Liver (tissue), 8 donors: ENCODE measurements at regions not wholly inside any gene's neighbourhood (a gene's known extent, or its start where the extent isn't known, plus 50 kb on each side); places are given as distances from the start of the nearest gene placed in this dataset.

Source experiments
- DNase-seq: peaks from one replicate; pipeline ENCODE4 v3.0.0-alpha.2; 2017; ENCODE audit warnings: low spot score
- H3K27ac ChIP-seq, 2 donors: one replicate each; pipeline ENCODE4 v1.7.0; 2013; ENCODE audit warnings: inconsistent platforms in 2 of 2, low read length in 2 of 2, control low read depth in 1 of 2, low read depth in 1 of 2, mild to moderate bottlenecking in 1 of 2
- H3K27me3 ChIP-seq, 4 donors: one replicate each; pipeline versions ENCODE4 v1.6.1 to v1.7.0; 2013; ENCODE audit warnings: low read length in 3 of 4, inconsistent platforms in 1 of 4, mild to moderate bottlenecking in 1 of 4, moderate library complexity in 1 of 4; ENCODE audit not compliant: control insufficient read depth in 4 of 4, insufficient read depth in 4 of 4
- H3K36me3 ChIP-seq, 4 donors: one replicate each; pipeline versions ENCODE4 v1.6.1 to v1.7.0; 2013; ENCODE audit warnings: low read length in 3 of 4, mild to moderate bottlenecking in 3 of 4, low read depth in 1 of 4, moderate library complexity in 1 of 4; ENCODE audit not compliant: control insufficient read depth in 4 of 4, insufficient read depth in 3 of 4
- H3K4me1 ChIP-seq, 4 donors: one replicate each; pipeline versions ENCODE4 v1.6.1 to v1.7.0; 2013; ENCODE audit warnings: low read length in 3 of 4, mild to moderate bottlenecking in 3 of 4, moderate library complexity in 1 of 4; ENCODE audit not compliant: control insufficient read depth in 4 of 4, insufficient read depth in 4 of 4
- H3K4me3 ChIP-seq, 3 donors: one replicate each; pipeline versions ENCODE4 v1.6.1 to v1.7.0; 2013; ENCODE audit warnings: low read length in 3 of 3, control low read depth in 1 of 3, low read depth in 1 of 3, mild to moderate bottlenecking in 1 of 3
- H3K9ac ChIP-seq, 2 donors: one replicate each; pipeline ENCODE4 v1.7.0; 2013; ENCODE audit warnings: low read length in 2 of 2, mild to moderate bottlenecking in 2 of 2, moderate library complexity in 2 of 2, control low read depth in 1 of 2, low read depth in 1 of 2
- H3K9me3 ChIP-seq, 4 donors: one replicate each; pipeline versions ENCODE4 v1.6.1 to v1.7.0; 2013; ENCODE audit warnings: low read length in 3 of 4; ENCODE audit not compliant: control insufficient read depth in 4 of 4
- ATF3 ChIP-seq: IDR thresholded peaks from 2 replicates; pipeline ENCODE4 v1.6.1; 2016; ENCODE audit warnings: antibody characterized with exemption
- CTCF ChIP-seq: fragments of 150-350 bp; IDR thresholded peaks from 2 replicates; pipeline ENCODE4 v1.5.1; 2017; ENCODE audit warnings: improper control_type of control experiment, low read depth, low read length; ENCODE audit not compliant: missing input control
- EGR1 ChIP-seq, 2 donors: IDR thresholded peaks; 2 replicates each; pipeline ENCODE4 v1.6.1; 2016 to 2018; ENCODE audit warnings: antibody characterized with exemption in 2 of 2, low read depth in 2 of 2
- FOXA1 ChIP-seq: IDR thresholded peaks from 2 replicates; pipeline ENCODE4 v1.6.1; 2016; ENCODE audit warnings: antibody characterized with exemption
- FOXA2 ChIP-seq: IDR thresholded peaks from 2 replicates; pipeline ENCODE4 v1.6.1; 2016; ENCODE audit warnings: antibody characterized with exemption
- GABPA ChIP-seq, 2 donors: IDR thresholded peaks in 1 of 2; conservative IDR thresholded peaks in 1 of 2; 2 replicates each; pipeline ENCODE4 v1.6.1; 2016; ENCODE audit warnings: antibody characterized with exemption in 2 of 2, mild to moderate bottlenecking in 1 of 2, moderate library complexity in 1 of 2
- HNF4A ChIP-seq, 2 donors: conservative IDR thresholded peaks; 2 replicates each; pipeline ENCODE4 v1.6.1; 2016; ENCODE audit warnings: antibody characterized with exemption in 2 of 2, mild to moderate bottlenecking in 2 of 2
- HNF4G ChIP-seq: IDR thresholded peaks from 2 replicates; pipeline ENCODE4 v1.6.1; 2016; ENCODE audit warnings: antibody characterized with exemption
- JUND ChIP-seq, 2 donors: IDR thresholded peaks; 2 replicates each; pipeline ENCODE4 v1.6.1; 2016; ENCODE audit warnings: antibody characterized with exemption in 2 of 2
- MAX ChIP-seq: IDR thresholded peaks from 2 replicates; pipeline ENCODE4 v1.6.1; 2016; ENCODE audit warnings: antibody characterized with exemption
- NR2F2 ChIP-seq: IDR thresholded peaks from 2 replicates; pipeline ENCODE4 v1.6.1; 2016; ENCODE audit warnings: antibody characterized with exemption
- RAD21 ChIP-seq, 2 donors: IDR thresholded peaks; 2 replicates each; pipeline ENCODE4 v1.6.1; 2016; ENCODE audit warnings: antibody characterized with exemption in 2 of 2, mild to moderate bottlenecking in 2 of 2
- REST ChIP-seq: IDR thresholded peaks from 2 replicates; pipeline ENCODE4 v1.6.1; 2016; ENCODE audit warnings: antibody characterized with exemption, mild to moderate bottlenecking
- RXRA ChIP-seq, 2 donors: IDR thresholded peaks; 2 replicates each; pipeline ENCODE4 v1.6.1; 2017 to 2018; ENCODE audit warnings: antibody characterized with exemption in 2 of 2, mild to moderate bottlenecking in 1 of 2
- SP1 ChIP-seq: IDR thresholded peaks from 2 replicates; pipeline ENCODE4 v1.6.1; 2018; ENCODE audit warnings: antibody characterized with exemption, mild to moderate bottlenecking
- TAF1 ChIP-seq: conservative IDR thresholded peaks from 2 replicates; pipeline ENCODE4 v1.6.1; 2016; ENCODE audit warnings: antibody characterized with exemption, mild to moderate bottlenecking
- YY1 ChIP-seq: IDR thresholded peaks from 2 replicates; pipeline ENCODE4 v1.6.1; 2016; ENCODE audit warnings: antibody characterized with exemption, mild to moderate bottlenecking
- ZBTB33 ChIP-seq: IDR thresholded peaks from 2 replicates; pipeline ENCODE4 v1.6.1; 2016; ENCODE audit warnings: antibody characterized with exemption
- WGBS: extraction: QIAGEN DNeasy Blood & Tissue Kit; methylation state at CpG from one replicate; pipeline ENCODE4 v1.1.7; 2013; 5-methylcytosine and 5-hydroxymethylcytosine counted together
- donor health status: healthy.
- donor health status: healthy.
- donor health status: healthy.
- donor health status: healthy.
- donor health status: healthy.

GRCh38 chr5:87074072-87074471 is 193.6 kb upstream of the RASA1 start:
- Histone ChIP-seq H3K9me3 (no peaks in the 10 kb centered on the region), H3K4me3 (no peak overlapping the region), H3K36me3 (no peaks in the 10 kb centered on the region), H3K4me1 (no peaks in the 10 kb centered on the region), H3K27ac (no peak overlapping the region), H3K9ac (no peak overlapping the region), H3K27me3 (no peaks in the 10 kb centered on the region)
- WGBS: 87% methylated on average over 2 of the region's 2 CpGs
- DNase-seq: no peak
- TF ChIP-seq RAD21 (IDR thresholded peaks at IDR 0.05) (no peak), MAX (no peak), HNF4G (no peak), RXRA (IDR thresholded peaks at IDR 0.05) (no peak), YY1 (no peak), ATF3 (no peak), GABPA (IDR thresholded peaks at IDR 0.05 in 1 of 2, conservative IDR thresholded peaks at IDR 0.05 in 1 of 2) (no peak)

GRCh38 chr5:87074934-87075541 is 192.6 kb upstream of the RASA1 start:
- H3K36me3 ChIP-seq: no peaks in the 10 kb centered on the region
- H3K4me1 ChIP-seq: no peaks in the 10 kb centered on the region
- 55% methylated on average over 2 of the region's 2 CpGs for WGBS
- H3K9me3 ChIP-seq: no peaks in the 10 kb centered on the region
- H3K27ac ChIP-seq: no peak overlapping the region
- TF ChIP-seq HNF4A (conservative IDR thresholded peaks at IDR 0.05) (no peak), RAD21 (IDR thresholded peaks at IDR 0.05) (no peak), SP1 (no peak), EGR1 (IDR thresholded peaks at IDR 0.05; ENCODE audit: low read depth in 2 of 2) (no peak), CTCF (no peak), YY1 (no peak), GABPA (IDR thresholded peaks at IDR 0.05 in 1 of 2, conservative IDR thresholded peaks at IDR 0.05 in 1 of 2) (no peak), JUND (IDR thresholded peaks at IDR 0.05) (no peak), ZBTB33 (no peak), FOXA2 (no peak), TAF1 (no peak), FOXA1 (no peak), NR2F2 (no peak), REST (no peak), HNF4G (no peak), MAX (no peak), RXRA (IDR thresholded peaks at IDR 0.05) (no peak), ATF3 (no peak)
- H3K27me3 ChIP-seq: no peaks in the 10 kb centered on the region
- no peak for DNase-seq
- no peak overlapping the region for H3K9ac ChIP-seq
- H3K4me3 ChIP-seq: no peak overlapping the region
